ENCODE measurements at regions not wholly inside any gene's neighbourhood (a gene's known extent, or its start where the extent isn't known, plus 50 kb on each side); places are given as distances from the start of the nearest gene placed in this dataset.

GRCh38 chr2:125125902-125126301, 1100.8 kb downstream of the CNTNAP5 start:
- POLR2A ChIA-PET: no interaction called here
- Mint-ChIP-seq H3K36me3 (peaks cover 14% of the 10 kb centered on the region), H3K4me1 (no peaks in the 10 kb centered on the region), H3K4me3 (no peak overlapping the region), H3K9me3 (peaks cover 71% of the 10 kb centered on the region), H3K27me3 (ENCODE audit: low read depth) (no peaks in the 10 kb centered on the region), H3K27ac (no peak overlapping the region)
- ATAC-seq (no peak), DNase-seq (ENCODE audit: low spot score) (no peak)
- no peak for TF ChIP-seq HMGXB4 (CRISPR knock-in tag; IDR thresholded peaks at IDR 0.05)
- TF ChIP-seq TEAD1 (CRISPR knock-in tag; IDR thresholded peaks at IDR 0.05): no peak
- no peak for TF ChIP-seq E2F5 (CRISPR knock-in tag; IDR thresholded peaks at IDR 0.05)
- no peak for TF ChIP-seq FOXP4 (CRISPR knock-in tag; IDR thresholded peaks at IDR 0.05)
- no peak for TF ChIP-seq ZNF423 (CRISPR knock-in tag; IDR thresholded peaks at IDR 0.05)
- TF ChIP-seq PRDM15 (CRISPR knock-in tag; IDR thresholded peaks at IDR 0.05): no peak
- TF ChIP-seq HMGA2 (CRISPR knock-in tag; IDR thresholded peaks at IDR 0.05): no peak
- TF ChIP-seq FOXJ3 (CRISPR knock-in tag; IDR thresholded peaks at IDR 0.05; ENCODE audit: borderline replicate concordance): no peak
- no peak for TF ChIP-seq ZNF396 (CRISPR knock-in tag; IDR thresholded peaks at IDR 0.05; ENCODE audit: borderline replicate concordance)
- no peak for TF ChIP-seq RORB (CRISPR knock-in tag; IDR thresholded peaks at IDR 0.05)
- no peak for TF ChIP-seq USF2 (CRISPR knock-in tag; IDR thresholded peaks at IDR 0.05)
- no peak for TF ChIP-seq ETV6 (CRISPR knock-in tag; IDR thresholded peaks at IDR 0.05)
- no peak for TF ChIP-seq CBFB (CRISPR knock-in tag; IDR thresholded peaks at IDR 0.05; ENCODE audit: low read depth)
- TF ChIP-seq ZBTB21 (CRISPR knock-in tag; IDR thresholded peaks at IDR 0.05; ENCODE audit: borderline replicate concordance): no peak
- CTCF ChIA-PET: interaction anchor here (0.6 kb wide), 1 partner anchor 210 kb away, joined by 3 read pairs; no protein-coding TSS in a partner anchor

GRCh38 chr2:125160947-125161346, 1135.9 kb downstream of the CNTNAP5 start:
- ChIA-PET CTCF (no interaction called here), POLR2A (no interaction called here)
- no peak overlapping the region for H3K27ac Mint-ChIP-seq
- H3K4me1 Mint-ChIP-seq: no peaks in the 10 kb centered on the region
- no peak overlapping the region for H3K4me3 Mint-ChIP-seq
- H3K9me3 Mint-ChIP-seq: peaks cover 18% of the 10 kb centered on the region
- no peaks in the 10 kb centered on the region for H3K27me3 Mint-ChIP-seq (ENCODE audit: low read depth)
- no peak for DNase-seq (ENCODE audit: low spot score)
- ATAC-seq: no peak
- peaks cover 6% of the 10 kb centered on the region; the same call in 1 of the 2 replicates for H3K36me3 Mint-ChIP-seq
- TF ChIP-seq RORB (CRISPR knock-in tag; IDR thresholded peaks at IDR 0.05): no peak
- TF ChIP-seq TEAD4 (CRISPR knock-in tag; IDR thresholded peaks at IDR 0.05): no peak
- no peak for TF ChIP-seq ATF2 (CRISPR knock-in tag; IDR thresholded peaks at IDR 0.05; ENCODE audit: borderline replicate concordance, low read depth)

All from WTC11 (cell line).